ENCODE measurements at regions not wholly inside any gene's neighbourhood (a gene's known extent, or its start where the extent isn't known, plus 50 kb on each side); places are given as distances from the start of the nearest gene placed in this dataset.

- no peak for TF ChIP-seq EZH2 (IDR thresholded peaks at IDR 0.05; ENCODE audit: insufficient read depth, poor library complexity, severe bottlenecking)
- TF ChIP-seq EZH2phosphoT487 (IDR thresholded peaks at IDR 0.05; ENCODE audit: insufficient read depth, low read depth) = no peak
Observed at GRCh38 chr11:70583781-70584218, 185.5 kb downstream of the CTTN start.

All from GM23248 (cell line).